ENCODE measurements at regions not wholly inside any gene's neighbourhood (a gene's known extent, or its start where the extent isn't known, plus 50 kb on each side); places are given as distances from the start of the nearest gene placed in this dataset.
A peak's percentile ranks its signal among the peaks of the same experiment; 100 is the strongest.

- CTCF ChIA-PET (ENCODE audit: partially characterized antibody) = interaction anchor here (1.6 kb wide), 1 partner anchor 11 kb away, joined by 3 read pairs; no protein-coding TSS in a partner anchor
- H3K27ac ChIP-seq (ENCODE audit: low read depth, low read length) = no peak overlapping the region
- no peaks in the 10 kb centered on the region for H3K36me3 ChIP-seq (ENCODE audit: insufficient read depth, low read length)
- POLR2A ChIA-PET (ENCODE audit: partially characterized antibody) = no interaction called here
- H3K9me3 ChIP-seq (ENCODE audit: control insufficient read depth in 1 of 2, low read length in 2 of 2) = no peaks in the 10 kb centered on the region
- Mint-ChIP-seq H3K27me3 (peaks cover 0 to 6% of the 10 kb centered on the region in 2 donors), H3K36me3 (no peaks in the 10 kb centered on the region), H3K27ac (peak overlapping the region in 1 of 7 donors; percentile 11), H3K4me3 (no peak overlapping the region), H3K4me1 (peaks cover 0 to 9% (median 3%) of the 10 kb centered on the region in 4 donors), H3K9me3 (peaks cover 0 to 2% (median 0%) of the 10 kb centered on the region in 8 donors)
- DNase-seq = no peak
- peaks cover 7% of the 10 kb centered on the region for H3K4me1 ChIP-seq (ENCODE audit: insufficient read depth, low read length)
- intact Hi-C loops (cut with micrococcal nuclease) = no loop called here
- H3K4me3 ChIP-seq (ENCODE audit: low read length in 2 of 2) = no peak overlapping the region
- no peaks in the 10 kb centered on the region for H3K27me3 ChIP-seq (ENCODE audit: insufficient read depth, low read length)
Observed at GRCh38 chr6:14622909-14623505, 505.4 kb downstream of the CD83 start.

GRCh38 chr6:14625173-14625895 is 507.8 kb downstream of the CD83 start:
- CTCF ChIA-PET (ENCODE audit: partially characterized antibody) = no interaction called here
- peaks cover 0 to 4% (median 0%) of the 10 kb centered on the region in 8 donors for H3K9me3 Mint-ChIP-seq
- intact Hi-C loops (cut with micrococcal nuclease) = no loop called here
- POLR2A ChIA-PET (ENCODE audit: partially characterized antibody) = no interaction called here
- H3K4me1 Mint-ChIP-seq = peaks cover 0 to 9% (median 3%) of the 10 kb centered on the region in 4 donors
- no peak for DNase-seq
- no peak overlapping the region for H3K4me3 Mint-ChIP-seq
- no peaks in the 10 kb centered on the region for H3K27me3 Mint-ChIP-seq
- no peak overlapping the region for H3K4me3 ChIP-seq (ENCODE audit: low read length in 2 of 2)
- peak overlapping the region in 3 of 7 donors; percentile 1 to 45 (median 44) for H3K27ac Mint-ChIP-seq
- H3K4me1 ChIP-seq (ENCODE audit: insufficient read depth, low read length) = peaks cover 7% of the 10 kb centered on the region
- no peaks in the 10 kb centered on the region for H3K27me3 ChIP-seq (ENCODE audit: insufficient read depth, low read length)
- H3K27ac ChIP-seq (ENCODE audit: low read depth, low read length) = no peak overlapping the region
- H3K36me3 Mint-ChIP-seq = no peaks in the 10 kb centered on the region
- H3K9me3 ChIP-seq (ENCODE audit: control insufficient read depth in 1 of 2, low read length in 2 of 2) = no peaks in the 10 kb centered on the region
- no peaks in the 10 kb centered on the region for H3K36me3 ChIP-seq (ENCODE audit: insufficient read depth, low read length)

- Histone ChIP-seq H3K4me3 (ENCODE audit: low read length in 2 of 2) (no peak overlapping the region), H3K27me3 (ENCODE audit: insufficient read depth, low read length) (no peaks in the 10 kb centered on the region), H3K4me1 (ENCODE audit: insufficient read depth, low read length) (peaks cover 7% of the 10 kb centered on the region), H3K27ac (ENCODE audit: low read depth, low read length) (no peak overlapping the region), H3K36me3 (ENCODE audit: insufficient read depth, low read length) (no peaks in the 10 kb centered on the region), H3K9me3 (ENCODE audit: control insufficient read depth in 1 of 2, low read length in 2 of 2) (no peaks in the 10 kb centered on the region)
- Mint-ChIP-seq H3K4me1 (peaks cover 0 to 7% (median 3%) of the 10 kb centered on the region in 4 donors), H3K4me3 (no peak overlapping the region), H3K27ac (no peak overlapping the region), H3K36me3 (no peaks in the 10 kb centered on the region), H3K9me3 (peaks cover 0 to 4% (median 0%) of the 10 kb centered on the region in 8 donors), H3K27me3 (no peaks in the 10 kb centered on the region)
- ChIA-PET CTCF (ENCODE audit: partially characterized antibody) (no interaction called here), POLR2A (ENCODE audit: partially characterized antibody) (no interaction called here)
- intact Hi-C loops (cut with micrococcal nuclease) = no loop called here
- DNase-seq = no peak
Observed at GRCh38 chr6:14626556-14626955, 509.0 kb downstream of the CD83 start.

GRCh38 chr6:14630016-14630415 is 512.4 kb downstream of the CD83 start:
- H3K27ac Mint-ChIP-seq = no peak overlapping the region
- peaks cover 0 to 4% (median 0%) of the 10 kb centered on the region in 8 donors for H3K9me3 Mint-ChIP-seq

GRCh38 chr6:14633479-14633878 is 515.9 kb downstream of the CD83 start:
- Histone ChIP-seq H3K9me3 (ENCODE audit: control insufficient read depth in 1 of 2, low read length in 2 of 2) (no peaks in the 10 kb centered on the region), H3K27ac (ENCODE audit: low read depth, low read length) (no peak overlapping the region), H3K27me3 (ENCODE audit: insufficient read depth, low read length) (no peaks in the 10 kb centered on the region), H3K36me3 (ENCODE audit: insufficient read depth, low read length) (no peaks in the 10 kb centered on the region), H3K4me1 (ENCODE audit: insufficient read depth, low read length) (peaks cover 48% of the 10 kb centered on the region), H3K4me3 (ENCODE audit: low read length in 2 of 2) (no peak overlapping the region)
- intact Hi-C loops (cut with micrococcal nuclease) = no loop called here
- H3K4me3 Mint-ChIP-seq = peak overlapping the region in 3 of 8 donors; percentile 42 to 70 (median 59)
- no peaks in the 10 kb centered on the region for H3K36me3 Mint-ChIP-seq
- ChIA-PET POLR2A (ENCODE audit: partially characterized antibody) (no interaction called here), CTCF (ENCODE audit: partially characterized antibody) (interaction anchor here (1.8 kb wide), 1 partner anchor 14 kb away, joined by 4 read pairs; no protein-coding TSS in a partner anchor)
- H3K27me3 Mint-ChIP-seq = no peaks in the 10 kb centered on the region
- no peak for DNase-seq
- H3K9me3 Mint-ChIP-seq = peaks cover 0 to 3% (median 0%) of the 10 kb centered on the region in 8 donors
- H3K4me1 Mint-ChIP-seq = peaks cover 35 to 48% (median 42%) of the 10 kb centered on the region in 4 donors
- peak overlapping the region in 4 of 7 donors; percentile 6 to 19 (median 10) for H3K27ac Mint-ChIP-seq

More at GRCh38 chr6:14630016-14630415, 512.4 kb downstream of the CD83 start:
- Mint-ChIP-seq H3K4me1 (peaks cover 15 to 17% (median 16%) of the 10 kb centered on the region in 4 donors), H3K36me3 (no peaks in the 10 kb centered on the region), H3K27me3 (no peaks in the 10 kb centered on the region), H3K4me3 (no peak overlapping the region)
- POLR2A ChIA-PET (ENCODE audit: partially characterized antibody) = no interaction called here
- intact Hi-C loops (cut with micrococcal nuclease) = no loop called here
- no peak overlapping the region for H3K4me3 ChIP-seq (ENCODE audit: low read length in 2 of 2)
- no peak for DNase-seq
- H3K4me1 ChIP-seq (ENCODE audit: insufficient read depth, low read length) = peaks cover 21% of the 10 kb centered on the region
- no peaks in the 10 kb centered on the region for H3K9me3 ChIP-seq (ENCODE audit: control insufficient read depth in 1 of 2, low read length in 2 of 2)
- CTCF ChIA-PET (ENCODE audit: partially characterized antibody) = no interaction called here
- no peak overlapping the region for H3K27ac ChIP-seq (ENCODE audit: low read depth, low read length)
- H3K27me3 ChIP-seq (ENCODE audit: insufficient read depth, low read length) = no peaks in the 10 kb centered on the region
- no peaks in the 10 kb centered on the region for H3K36me3 ChIP-seq (ENCODE audit: insufficient read depth, low read length)

- DNase-seq = peak in 4 of 5 donors; percentile 4 to 24 (median 18)
- Mint-ChIP-seq H3K36me3 (no peaks in the 10 kb centered on the region), H3K9me3 (peaks cover 0 to 3% (median 0%) of the 10 kb centered on the region in 8 donors), H3K4me1 (peaks cover 35 to 49% (median 42%) of the 10 kb centered on the region in 4 donors), H3K27me3 (peaks cover 0 to under 1% of the 10 kb centered on the region in 2 donors), H3K4me3 (peak overlapping the region; percentile 70 to 89 (median 80)), H3K27ac (peak overlapping the region; percentile 19 to 92 (median 70))
- no peak overlapping the region for H3K4me3 ChIP-seq (ENCODE audit: low read length in 2 of 2)
- intact Hi-C loops (cut with micrococcal nuclease) = loop anchor here (2.0 kb wide), 1 partner anchor 27 kb away; no protein-coding TSS in a partner anchor
- no peaks in the 10 kb centered on the region for H3K36me3 ChIP-seq (ENCODE audit: insufficient read depth, low read length)
- no peaks in the 10 kb centered on the region for H3K27me3 ChIP-seq (ENCODE audit: insufficient read depth, low read length)
- ChIA-PET POLR2A (ENCODE audit: partially characterized antibody) (interaction anchor here (3.4 kb wide), 1 partner anchor 27 kb away, joined by 21 read pairs; no protein-coding TSS in a partner anchor), CTCF (ENCODE audit: partially characterized antibody) (interaction anchor here (1.8 kb wide), 1 partner anchor 14 kb away, joined by 4 read pairs; no protein-coding TSS in a partner anchor)
- H3K27ac ChIP-seq (ENCODE audit: low read depth, low read length) = no peak overlapping the region
- H3K4me1 ChIP-seq (ENCODE audit: insufficient read depth, low read length) = peaks cover 48% of the 10 kb centered on the region
- H3K9me3 ChIP-seq (ENCODE audit: control insufficient read depth in 1 of 2, low read length in 2 of 2) = no peaks in the 10 kb centered on the region
Observed at GRCh38 chr6:14634072-14634471, 516.5 kb downstream of the CD83 start.

- no peak overlapping the region for H3K27ac ChIP-seq (ENCODE audit: low read depth, low read length)
- H3K9me3 ChIP-seq (ENCODE audit: control insufficient read depth in 1 of 2, low read length in 2 of 2) = no peaks in the 10 kb centered on the region
- H3K27ac Mint-ChIP-seq = peak overlapping the region; percentile 9 to 96 (median 89)
- no peaks in the 10 kb centered on the region for H3K36me3 ChIP-seq (ENCODE audit: insufficient read depth, low read length)
- no peaks in the 10 kb centered on the region for H3K36me3 Mint-ChIP-seq
- peak overlapping the region; percentile 70 to 89 (median 80) for H3K4me3 Mint-ChIP-seq
- ChIA-PET POLR2A (ENCODE audit: partially characterized antibody) (interaction anchor here (0.6 to 3.4 kb wide), 10 partner anchors 9 to 1502 kb away, joined by 3 to 21 read pairs (median 6); no protein-coding TSS in a partner anchor), CTCF (ENCODE audit: partially characterized antibody) (interaction anchor here (0.6 to 1.6 kb wide), 3 partner anchors 21 to 210 kb away, joined by 3 to 5 read pairs (median 4); no protein-coding TSS in a partner anchor)
- H3K4me3 ChIP-seq (ENCODE audit: low read length in 2 of 2) = peak overlapping the region in 1 of 2 donors; percentile 5
- peaks cover 0 to 3% (median 0%) of the 10 kb centered on the region in 8 donors for H3K9me3 Mint-ChIP-seq
- peaks cover 37 to 51% (median 42%) of the 10 kb centered on the region in 4 donors for H3K4me1 Mint-ChIP-seq
- H3K27me3 ChIP-seq (ENCODE audit: insufficient read depth, low read length) = no peaks in the 10 kb centered on the region
- peaks cover 48% of the 10 kb centered on the region for H3K4me1 ChIP-seq (ENCODE audit: insufficient read depth, low read length)
- intact Hi-C loops (cut with micrococcal nuclease) = loop anchor here (2.0 kb wide), 1 partner anchor 26 kb away; no protein-coding TSS in a partner anchor
- H3K27me3 Mint-ChIP-seq = peaks cover 0 to 1% of the 10 kb centered on the region in 2 donors
- DNase-seq = peak; percentile 33 to 59 (median 49)
Observed at GRCh38 chr6:14635195-14635594, 517.6 kb downstream of the CD83 start.
